Ishikawa (cell line): ENCODE measurements at regions not wholly inside any gene's neighbourhood (a gene's known extent, or its start where the extent isn't known, plus 50 kb on each side); places are given as distances from the start of the nearest gene placed in this dataset.

ENCODE experiments used
- CEBPB ChIP-seq: IDR thresholded peaks from 2 replicates; pipeline ENCODE4 v1.6.1; 2012
- CREB1 ChIP-seq: IDR thresholded peaks from 2 replicates; pipeline ENCODE4 v1.6.1; 2012; ENCODE audit warnings: low read depth
- EGR1 ChIP-seq: IDR thresholded peaks from 2 replicates; pipeline ENCODE4 v1.6.1; 2012
- EP300 ChIP-seq: IDR thresholded peaks from 2 replicates; pipeline ENCODE4 v1.6.1; 2012; ENCODE audit warnings: borderline replicate concordance
- FOXM1 ChIP-seq: IDR thresholded peaks from 2 replicates; pipeline ENCODE4 v1.6.1; 2012; ENCODE audit warnings: low read depth, borderline replicate concordance
- MAX ChIP-seq: IDR thresholded peaks from 2 replicates; pipeline ENCODE4 v1.6.1; 2012
- NFIC ChIP-seq: IDR thresholded peaks from 2 replicates; pipeline ENCODE4 v1.6.1; 2012
- RAD21 ChIP-seq: IDR thresholded peaks from 2 replicates; pipeline ENCODE4 v1.6.1; 2012; ENCODE audit warnings: low read depth
- REST ChIP-seq: IDR thresholded peaks from 2 replicates; pipeline ENCODE4 v1.6.1; 2012; ENCODE audit warnings: low read depth, mild to moderate bottlenecking
- TCF12 ChIP-seq: IDR thresholded peaks from 2 replicates; pipeline ENCODE4 v1.6.1; 2012; ENCODE audit warnings: low read depth
- TEAD4 ChIP-seq: IDR thresholded peaks from 2 replicates; pipeline ENCODE4 v1.6.1; 2012
- YY1 ChIP-seq: IDR thresholded peaks from 2 replicates; pipeline ENCODE4 v1.6.1; 2012; ENCODE audit warnings: low read depth
- ZBTB7A ChIP-seq: IDR thresholded peaks from 2 replicates; pipeline ENCODE4 v1.6.1; 2012; ENCODE audit warnings: low read depth
- TF ChIP-seq, protein P1 (sequence below): IDR thresholded peaks from 2 replicates; pipeline ENCODE4 v1.6.1; 2012

- TF ChIP-seq, protein P1, sequence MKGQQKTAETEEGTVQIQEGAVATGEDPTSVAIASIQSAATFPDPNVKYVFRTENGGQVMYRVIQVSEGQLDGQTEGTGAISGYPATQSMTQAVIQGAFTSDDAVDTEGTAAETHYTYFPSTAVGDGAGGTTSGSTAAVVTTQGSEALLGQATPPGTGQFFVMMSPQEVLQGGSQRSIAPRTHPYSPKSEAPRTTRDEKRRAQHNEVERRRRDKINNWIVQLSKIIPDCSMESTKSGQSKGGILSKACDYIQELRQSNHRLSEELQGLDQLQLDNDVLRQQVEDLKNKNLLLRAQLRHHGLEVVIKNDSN = no peak
- no peak for TF ChIP-seq CREB1
- no peak for TF ChIP-seq EP300
- no peak for TF ChIP-seq TEAD4
- TF ChIP-seq NFIC = no peak
- TF ChIP-seq FOXM1 = no peak
- TF ChIP-seq EGR1 = no peak
- no peak for TF ChIP-seq YY1
- no peak for TF ChIP-seq REST
- TF ChIP-seq TCF12 = no peak
- no peak for TF ChIP-seq ZBTB7A
Observed at GRCh38 chr9:86664603-86665002, 282.7 kb downstream of the GAS1 start.

DNA sequence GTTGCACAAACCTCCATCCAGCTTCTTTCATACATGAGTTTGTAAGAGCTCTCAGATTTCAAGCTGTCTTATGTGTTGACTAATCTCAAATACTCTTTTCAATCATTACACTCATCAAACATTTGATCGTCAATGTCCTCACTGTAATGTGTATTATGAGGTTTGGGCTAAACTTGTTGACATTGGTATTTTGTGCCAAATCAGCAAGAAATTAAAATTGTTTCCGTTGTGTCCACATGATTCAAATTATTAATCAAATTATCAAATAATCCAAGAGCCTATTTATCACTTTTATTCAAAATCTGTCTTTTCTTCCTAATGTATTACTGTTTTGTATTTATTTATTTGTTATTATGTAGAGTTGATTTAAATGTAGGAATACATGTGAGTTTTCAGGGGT lies 283.4 kb downstream of the GAS1 start:
- no peak for TF ChIP-seq ZBTB7A
- TF ChIP-seq, protein P1 = no peak
- TF ChIP-seq CREB1 = no peak
- TF ChIP-seq REST = no peak
- no peak for TF ChIP-seq TEAD4
- no peak for TF ChIP-seq TCF12
- no peak for TF ChIP-seq MAX
- TF ChIP-seq RAD21 = no peak
- TF ChIP-seq EP300 = no peak
- no peak for TF ChIP-seq NFIC
- no peak for TF ChIP-seq YY1
- TF ChIP-seq CEBPB = no peak

DNA sequence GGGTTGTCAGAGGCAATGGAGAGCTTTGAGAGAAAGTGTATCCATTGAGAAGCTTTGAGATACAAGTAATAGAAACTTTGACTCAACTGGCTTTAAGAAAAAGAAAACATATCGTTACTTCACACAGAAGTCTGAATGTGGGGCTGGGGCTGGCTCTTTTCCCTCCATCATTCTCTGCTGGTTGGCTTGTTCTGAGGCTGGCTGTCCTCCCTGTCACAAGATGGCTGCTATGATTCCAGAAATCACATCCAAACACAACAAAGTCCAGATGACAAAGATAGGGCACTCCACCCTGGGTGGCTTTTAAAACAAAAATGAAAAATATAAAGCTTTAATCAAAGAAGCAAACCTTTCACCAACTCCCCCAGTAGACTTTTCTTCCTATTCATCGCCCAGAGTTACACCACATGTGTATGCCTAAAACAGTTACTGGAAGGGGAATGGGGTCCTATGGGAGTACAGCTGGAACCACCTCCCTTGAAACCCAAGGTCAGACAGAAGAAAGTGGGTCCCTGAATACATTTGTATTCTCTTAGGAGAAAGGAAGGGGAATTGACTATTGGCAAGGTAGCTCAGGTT lies 284.3 kb downstream of the GAS1 start:
- TF ChIP-seq TEAD4 (no peak), EGR1 (no peak), ZBTB7A (no peak), CEBPB (no peak)
- TF ChIP-seq, protein P1 = no peak

DNA sequence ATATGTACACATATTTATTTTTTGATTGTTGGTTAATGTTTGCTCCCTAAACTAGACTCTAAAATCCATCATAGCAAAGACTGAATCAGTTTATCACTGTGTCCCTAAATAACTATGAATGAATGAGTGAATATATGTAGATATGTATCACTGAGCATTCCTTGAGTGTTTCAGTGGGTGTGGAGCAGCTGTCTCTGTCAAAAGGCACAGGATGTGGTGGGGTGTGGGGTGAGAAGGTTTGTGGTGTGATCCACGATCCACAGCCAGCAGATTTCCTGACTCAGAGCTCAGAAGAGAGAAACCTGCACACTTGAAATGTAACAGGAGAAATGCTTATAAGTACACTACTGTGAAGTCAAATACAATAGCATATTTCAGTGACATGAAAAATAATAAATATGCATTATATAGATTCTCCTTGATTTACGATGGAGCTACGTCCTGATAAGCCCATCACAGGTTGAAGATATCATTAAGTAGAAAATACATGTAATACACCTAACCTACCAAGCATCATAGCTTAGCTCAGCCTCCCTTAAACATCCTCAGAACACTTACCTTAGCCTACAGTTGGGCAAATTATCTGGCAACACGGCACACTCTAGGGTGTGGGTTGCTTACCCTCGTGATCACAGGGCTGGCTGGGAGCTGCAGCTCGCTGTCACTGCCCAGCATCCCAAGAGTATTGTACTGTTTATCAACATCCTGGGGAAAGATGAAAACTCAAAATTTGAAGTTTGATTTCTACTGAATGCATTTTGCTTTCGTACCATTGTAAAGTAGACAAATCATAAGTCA lies 287.0 kb downstream of the GAS1 start:
- TF ChIP-seq, protein P1 = no peak
- TF ChIP-seq EGR1 = no peak
- no peak for TF ChIP-seq MAX
- TF ChIP-seq CEBPB = no peak
- TF ChIP-seq FOXM1 = no peak
- no peak for TF ChIP-seq YY1
- no peak for TF ChIP-seq RAD21
- no peak for TF ChIP-seq REST
- no peak for TF ChIP-seq EP300
- no peak for TF ChIP-seq CREB1
- TF ChIP-seq TCF12 = no peak
